IMR-90 (cell line): ENCODE measurements at regions not wholly inside any gene's neighbourhood (a gene's known extent, or its start where the extent isn't known, plus 50 kb on each side); places are given as distances from the start of the nearest gene placed in this dataset.

Experiments used
- ATAC-seq: fragments of 200-7000 bp; cut with Tn5 transposase; 2 replicates; pipeline ENCODE4 v1.9.1; 2020; ENCODE audit warnings: low read depth, mild to moderate bottlenecking, moderate library complexity
- BruUV-seq: library from RNA; stranded (reverse); fragments of 400-500 nt; replicated peaks from 2 replicates; lab custom pipeline; 2021; lab: Mats Ljungman, UMichigan
- CTCF ChIA-PET: fragments of 300-600 bp; formaldehyde crosslinking; extraction: SDS; loops from one replicate; lab custom pipeline; 2021; ENCODE audit warnings: antibody characterized with exemption; lab: Yijun Ruan, JAX
- POLR2A ChIA-PET: fragments of 300-600 bp; sonication (Branson Sonifier 250); formaldehyde crosslinking; loops from one replicate; lab custom pipeline; 2022; ENCODE audit warnings: antibody characterized with exemption; ENCODE audit not compliant: unreplicated experiment; lab: Charles Lee
- DNase-seq: peaks from one replicate; pipeline ENCODE4 v3.0.0; 2013
- H2AFZ ChIP-seq: replicated peaks from 2 replicates; pipeline ENCODE3; 2013; ENCODE audit warnings: low read length, mild to moderate bottlenecking; ENCODE audit not compliant: poor library complexity
- H2AK5ac ChIP-seq: 2 replicates; pipeline ENCODE4 v1.6.1; 2013; ENCODE audit warnings: low read depth, low read length, inconsistent platforms
- H2AK9ac ChIP-seq: replicated peaks from 2 replicates; pipeline ENCODE3; 2013; ENCODE audit warnings: mild to moderate bottlenecking, low read depth, low read length, moderate library complexity; ENCODE audit not compliant: poor library complexity
- H2BK120ac ChIP-seq: 2 replicates; pipeline ENCODE4 v1.6.1; 2013; ENCODE audit warnings: low read depth, low read length, inconsistent platforms
- H2BK15ac ChIP-seq: 3 replicates; pipeline ENCODE4 v1.6.1; 2013; ENCODE audit warnings: low read depth, low read length, inconsistent platforms
- H2BK20ac ChIP-seq: 2 replicates; pipeline ENCODE4 v1.6.1; 2013; ENCODE audit warnings: low read depth, mild to moderate bottlenecking, inconsistent platforms, low read length, moderate library complexity
- H2BK5ac ChIP-seq: 2 replicates; pipeline ENCODE4 v1.6.1; 2013; ENCODE audit warnings: mild to moderate bottlenecking, low read depth, low read length, inconsistent platforms; ENCODE audit not compliant: poor library complexity, severe bottlenecking
- H3K14ac ChIP-seq: replicated peaks from 2 replicates; pipeline ENCODE4 v1.6.1; 2013; ENCODE audit warnings: low read depth, low read length, inconsistent platforms
- H3K18ac ChIP-seq: 2 replicates; pipeline ENCODE4 v1.6.1; 2013; ENCODE audit warnings: low read depth, low read length, control low read depth
- H3K23ac ChIP-seq: 2 replicates; pipeline ENCODE4 v1.6.1; 2013; ENCODE audit warnings: low read depth, low read length, inconsistent platforms
- H3K27ac ChIP-seq: 2 replicates; pipeline ENCODE4 v1.5.1; 2013; ENCODE audit warnings: mild to moderate bottlenecking, control low read depth, low read length; ENCODE audit not compliant: insufficient read depth
- H3K27me3 ChIP-seq: 2 replicates; pipeline ENCODE4 v1.6.1; 2013; ENCODE audit warnings: low read length; ENCODE audit not compliant: control insufficient read depth, insufficient read depth
- H3K36me3 ChIP-seq: 2 replicates; pipeline ENCODE4 v1.6.1; 2013; ENCODE audit warnings: low read length, mixed read lengths; ENCODE audit not compliant: control insufficient read depth, insufficient read depth
- H3K4ac ChIP-seq: 2 replicates; pipeline ENCODE4 v1.6.1; 2013; ENCODE audit warnings: low read depth, low read length, inconsistent platforms
- H3K4me1 ChIP-seq: 2 replicates; pipeline ENCODE4 v1.6.1; 2013; ENCODE audit warnings: low read length, mixed read lengths; ENCODE audit not compliant: control insufficient read depth, insufficient read depth
- H3K4me2 ChIP-seq: 2 replicates; pipeline ENCODE4 v1.6.1; 2013; ENCODE audit warnings: low read depth, mild to moderate bottlenecking, control low read depth, low read length, moderate library complexity
- H3K4me3 ChIP-seq: 2 replicates; pipeline ENCODE4 v1.5.1; 2013; ENCODE audit warnings: low read depth, mild to moderate bottlenecking, control low read depth, low read length, moderate library complexity; ENCODE audit not compliant: insufficient read depth
- H3K56ac ChIP-seq: 2 replicates; pipeline ENCODE4 v1.6.1; 2013; ENCODE audit warnings: low read length, inconsistent platforms; ENCODE audit not compliant: insufficient read depth; ENCODE audit errors: extremely low read depth
- H3K79me1 ChIP-seq, 2 experiments: 2 replicates each; pipeline ENCODE4 v1.6.1; 2013; ENCODE audit warnings: low read length in 2 of 2, inconsistent platforms in 1 of 2, low read depth in 1 of 2
- H3K9ac ChIP-seq: 2 replicates; pipeline ENCODE4 v1.6.1; 2013; ENCODE audit warnings: low read depth, low read length, control low read depth
- H3K9me1 ChIP-seq: 2 replicates; pipeline ENCODE4 v1.6.1; 2013; ENCODE audit warnings: low read length, inconsistent platforms; ENCODE audit not compliant: insufficient read depth
- H3K9me3 ChIP-seq: 2 replicates; pipeline ENCODE4 v1.6.1; 2013; ENCODE audit warnings: low read length; ENCODE audit not compliant: control insufficient read depth, insufficient read depth
- H4K20me1 ChIP-seq: 2 replicates; pipeline ENCODE4 v1.6.1; 2013; ENCODE audit warnings: low read length, inconsistent platforms; ENCODE audit not compliant: insufficient read depth
- H4K5ac ChIP-seq: 2 replicates; pipeline ENCODE4 v1.6.1; 2013; ENCODE audit warnings: mild to moderate bottlenecking, low read depth, low read length, control low read depth
- H4K8ac ChIP-seq, 2 experiments: 2 replicates each; pipeline ENCODE4 v1.6.1; 2013; ENCODE audit warnings: low read depth in 2 of 2, low read length in 2 of 2, control low read depth in 1 of 2, inconsistent platforms in 1 of 2
- H4K91ac ChIP-seq: 2 replicates; pipeline ENCODE4 v1.6.1; 2013; ENCODE audit warnings: low read depth, low read length, inconsistent platforms; ENCODE audit not compliant: insufficient read depth
- BHLHE40 ChIP-seq: fragments of 150-350 bp; IDR thresholded peaks from 2 replicates; pipeline ENCODE4 v1.6.1; 2016; ENCODE audit warnings: mild to moderate bottlenecking, low read depth, low read length
- CEBPB ChIP-seq: IDR thresholded peaks from 2 replicates; pipeline ENCODE4 v1.6.1; 2012; ENCODE audit warnings: low read depth, low read length, improper control_type of control experiment
- CHD1 ChIP-seq: IDR thresholded peaks from 2 replicates; pipeline ENCODE4 v1.6.1; 2012; ENCODE audit warnings: low read depth, low read length, improper control_type of control experiment
- ELK1 ChIP-seq: fragments of 150-350 bp; IDR thresholded peaks from 2 replicates; pipeline ENCODE4 v1.6.1; 2016; ENCODE audit warnings: low read depth, mild to moderate bottlenecking, low read length, moderate library complexity, borderline replicate concordance
- MAZ ChIP-seq: IDR thresholded peaks from 2 replicates; pipeline ENCODE4 v1.6.1; 2012; ENCODE audit warnings: low read depth, mild to moderate bottlenecking, low read length, improper control_type of control experiment, moderate library complexity, borderline replicate concordance
- POLR2A ChIP-seq: IDR thresholded peaks from 2 replicates; pipeline ENCODE4 v1.6.1; 2012; ENCODE audit warnings: mild to moderate bottlenecking, low read depth, low read length
- RCOR1 ChIP-seq: IDR thresholded peaks from 2 replicates; pipeline ENCODE4 v1.6.1; 2012; ENCODE audit warnings: mild to moderate bottlenecking, low read length, improper control_type of control experiment; ENCODE audit not compliant: insufficient replicate concordance
- SMC3 ChIP-seq: fragments of 150-350 bp; IDR thresholded peaks from 2 replicates; pipeline ENCODE4 v1.6.1; 2016; ENCODE audit warnings: low read depth, mild to moderate bottlenecking, antibody characterized with exemption, low read length, moderate library complexity
- WGBS, 2 experiments: methylation state at CpG; one replicate each; pipeline versions ENCODE4 v1.1.5 to v1.1.7; 2013; ENCODE audit warnings: missing lambda C conversion rate in 2 of 2; ENCODE audit not compliant: insufficient read length in 1 of 2; ENCODE audit errors: extremely low coverage in 2 of 2; 5-methylcytosine and 5-hydroxymethylcytosine counted together
- dilution Hi-C: fragments of 300-500 bp; cut with HindIII; formaldehyde crosslinking; loops from one replicate; pipeline ENCODE4 v1.14.3; 2018; ENCODE audit warnings: low sequenced_read_pairs; ENCODE audit not compliant: unreplicated experiment
- in situ Hi-C: fragments of 300-500 bp; cut with MboI; formaldehyde crosslinking; loops from 3 replicates; pipeline ENCODE4 v1.14.3; 2019; ENCODE audit warnings: low sequenced_read_pairs, inconsistent platforms, mixed read lengths
- intact Hi-C: fragments of 100-400 bp; cut with micrococcal nuclease; formaldehyde crosslinking; loops from 2 replicates; pipeline ENCODE4 v1.10.0; 2022

GRCh38 chr17:57186226-57187019 is 69.9 kb upstream of the MSI2 start:
- dilution Hi-C loops, result no loop called here
- Histone ChIP-seq H3K36me3 (no peaks in the 10 kb centered on the region), H3K4me2 (no peak overlapping the region)

More at GRCh38 chr17:57186226-57187019, 69.9 kb upstream of the MSI2 start:
- Histone ChIP-seq H4K91ac (no peak overlapping the region), H2BK15ac (no peak overlapping the region), H4K5ac (no peak overlapping the region), H3K27ac (no peak overlapping the region), H2BK20ac (no peak overlapping the region), H3K4me3 (no peak overlapping the region), H3K23ac (no peak overlapping the region), H2AFZ (peak overlapping the region; percentile 43), H2BK5ac (no peak overlapping the region), H3K56ac (no peak overlapping the region), H2BK120ac (no peak overlapping the region), H3K14ac (no peak overlapping the region), H2AK9ac (no peak overlapping the region), H3K9me3 (no peaks in the 10 kb centered on the region), H3K9me1 (no peaks in the 10 kb centered on the region), H3K4me1 (no peaks in the 10 kb centered on the region), H3K18ac (no peak overlapping the region), H3K27me3 (no peaks in the 10 kb centered on the region; the same call in none of the 2 replicates), H2AK5ac (no peak overlapping the region), H3K4ac (no peak overlapping the region), H4K8ac (no peak overlapping the region), H3K9ac (no peak overlapping the region), H4K20me1 (no peaks in the 10 kb centered on the region), H3K79me1 (no peaks in the 10 kb centered on the region)
- CTCF ChIA-PET, result no interaction called here
- intact Hi-C loops, result no loop called here
- ATAC-seq (no peak), DNase-seq (no peak)
- TF ChIP-seq ELK1 (no peak), RCOR1 (no peak), CEBPB (no peak), SMC3 (no peak), POLR2A (no peak), MAZ (no peak), BHLHE40 (no peak), CHD1 (no peak)
- WGBS, 2 experiments, result 10% methylated on average over 2 of the region's 4 CpGs; no CpG with 5 or more reads in 1 of the 2 experiments
- in situ Hi-C loops, result no loop called here
- POLR2A ChIA-PET, result no interaction called here
- no TSS peak for BruUV-seq
